GM19372 (cell line): ENCODE measurements at regions not wholly inside any gene's neighbourhood (a gene's known extent, or its start where the extent isn't known, plus 50 kb on each side); places are given as distances from the start of the nearest gene placed in this dataset.

Source experiments
- ATAC-seq: cut with Tn5 transposase; IDR thresholded peaks from one replicate; pipeline ENCODE4 v1.9.1; 2021; ENCODE audit warnings: mild to moderate bottlenecking, low read depth, moderate library complexity; ENCODE audit not compliant: unreplicated experiment

DNA sequence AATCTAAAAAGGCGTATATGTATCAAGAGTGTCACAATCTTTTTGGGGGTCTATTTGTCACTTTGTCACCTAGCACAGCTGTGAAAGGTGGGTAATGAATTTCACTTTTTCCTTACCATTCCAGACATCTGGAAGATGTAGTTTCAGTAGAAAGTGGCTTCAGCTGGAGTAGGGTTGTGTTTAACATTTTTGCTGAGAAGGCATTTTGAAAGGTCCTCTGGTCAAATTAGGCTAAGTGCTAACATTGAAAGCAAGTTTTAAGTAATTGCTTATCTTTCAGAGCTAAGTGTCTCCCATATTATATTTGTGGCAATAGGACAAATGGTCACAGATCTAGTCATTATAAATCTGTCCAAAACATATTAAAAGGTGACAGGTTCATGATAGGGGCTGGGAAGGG, 542.1 kb upstream of the SPHKAP start:
- no peak for ATAC-seq

DNA sequence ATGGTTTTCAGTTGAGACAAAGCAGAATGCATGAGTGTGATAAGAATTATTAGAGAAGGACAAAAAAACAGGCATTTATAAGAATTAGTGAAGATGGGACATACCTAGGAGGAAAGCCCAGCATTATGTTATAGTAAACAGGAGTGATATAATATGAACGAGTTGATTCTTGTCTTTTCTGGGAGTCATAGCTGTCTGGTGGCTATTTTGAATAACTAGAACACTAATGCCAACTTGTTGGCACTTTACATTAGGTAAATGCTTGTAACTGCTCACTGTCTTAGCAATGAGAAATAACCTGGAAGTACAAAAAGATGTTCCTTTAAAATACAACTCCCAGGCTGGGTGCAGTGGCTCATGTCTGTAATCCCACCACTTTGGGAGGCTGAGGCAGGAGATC, 540.8 kb upstream of the SPHKAP start:
- no peak for ATAC-seq

DNA sequence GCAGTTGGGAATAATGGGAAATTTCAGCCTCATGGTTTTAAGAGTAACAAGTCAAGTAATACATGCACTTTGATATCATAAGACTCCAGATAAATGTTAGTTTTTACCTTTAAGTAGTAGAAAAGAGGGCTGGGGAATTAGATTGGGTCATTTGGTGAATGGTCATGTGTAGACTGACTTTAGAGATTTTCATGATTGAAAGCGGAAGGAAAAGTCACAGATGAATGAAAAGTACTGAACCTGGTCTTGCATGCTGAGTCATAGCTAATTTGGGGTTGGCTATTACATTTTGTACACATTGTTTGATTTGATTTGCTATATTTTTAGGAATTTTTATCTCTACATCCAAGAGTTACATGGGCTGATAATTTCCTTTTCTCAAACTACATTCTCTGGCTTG, 539.4 kb upstream of the SPHKAP start:
- no peak for ATAC-seq

DNA sequence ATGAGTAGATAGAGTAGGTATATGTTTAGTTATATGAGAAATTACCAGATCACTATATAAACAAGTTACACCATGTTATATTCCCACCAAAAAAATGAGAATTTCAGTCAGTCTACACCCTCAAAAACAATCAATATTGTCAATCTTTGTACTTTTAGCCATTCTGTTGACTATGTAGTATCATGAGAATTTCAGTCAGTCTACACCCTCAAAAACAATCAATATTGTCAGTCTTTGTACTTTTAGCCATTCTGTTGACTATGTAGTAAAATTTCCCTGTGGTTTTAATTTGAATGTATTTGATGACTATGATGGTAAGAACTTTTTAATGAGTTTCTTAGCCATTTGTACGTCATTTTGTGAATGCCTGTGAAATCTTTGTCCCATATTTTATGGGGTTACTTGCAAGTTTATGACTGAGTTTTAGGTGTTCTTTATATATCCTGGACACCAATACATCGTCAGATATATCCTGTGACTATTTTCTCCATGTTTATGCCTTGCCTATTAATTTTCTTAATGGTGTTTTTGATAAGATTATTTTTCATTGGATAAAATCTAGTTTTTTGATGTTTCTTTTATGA, 528.4 kb upstream of the SPHKAP start:
- ATAC-seq = no peak

DNA sequence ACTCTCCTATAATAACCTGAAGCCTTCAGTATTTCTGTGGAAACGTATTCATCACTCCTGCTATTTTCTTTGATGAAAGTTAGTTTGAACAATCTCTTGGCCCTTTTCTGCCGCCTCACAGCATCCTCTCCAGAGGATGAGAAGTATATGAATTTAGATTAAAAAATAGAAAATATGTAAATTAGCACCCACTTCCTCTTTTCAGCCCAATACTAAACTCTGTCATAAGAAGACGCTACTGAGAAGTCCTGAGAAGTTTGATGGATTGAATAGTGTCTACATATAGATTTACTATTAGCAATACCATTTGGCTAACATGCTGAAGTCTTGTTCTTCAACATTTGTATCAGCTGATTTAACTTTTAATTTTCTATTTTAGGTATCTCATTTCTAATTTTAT, 526.4 kb upstream of the SPHKAP start:
- no peak for ATAC-seq

DNA sequence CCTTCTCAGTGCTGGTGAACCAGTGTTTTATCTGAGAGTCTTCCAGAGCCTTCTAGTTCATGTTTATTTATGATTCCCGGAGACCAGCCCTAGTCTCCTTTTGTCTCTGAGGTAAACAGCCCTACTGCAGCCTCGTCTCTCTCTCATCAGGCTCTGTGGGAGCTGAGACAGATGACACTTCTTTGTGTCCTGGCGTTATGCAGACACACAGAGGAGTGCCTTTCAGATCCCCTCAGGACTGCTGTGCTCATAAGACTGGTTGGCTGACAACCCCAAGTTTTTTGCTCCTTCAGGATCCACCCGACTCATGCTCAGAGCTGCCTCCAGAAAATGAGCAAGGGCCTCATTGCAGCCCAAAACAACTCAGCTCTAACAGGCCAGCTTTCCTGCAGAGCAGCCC, 523.8 kb upstream of the SPHKAP start:
- ATAC-seq = no peak

DNA sequence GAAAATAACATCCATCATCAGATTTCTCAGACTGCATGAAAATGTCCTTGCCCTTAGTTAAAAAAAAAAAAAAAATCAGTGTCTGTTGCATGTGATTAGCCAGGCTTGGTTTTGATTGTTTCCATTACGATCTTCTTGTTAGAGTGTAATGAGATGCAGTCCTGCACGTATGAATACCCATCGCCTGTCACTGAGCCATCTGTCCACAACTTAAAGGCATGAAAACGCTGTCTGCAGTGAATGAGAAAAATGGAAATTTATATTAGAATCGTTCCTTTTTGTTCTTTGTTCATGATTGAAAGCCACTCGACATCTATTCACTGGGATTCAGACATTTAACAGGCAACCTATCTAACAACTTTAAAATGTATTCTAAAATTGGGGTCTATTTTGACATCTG, 521.7 kb upstream of the SPHKAP start:
- ATAC-seq = no peak

DNA sequence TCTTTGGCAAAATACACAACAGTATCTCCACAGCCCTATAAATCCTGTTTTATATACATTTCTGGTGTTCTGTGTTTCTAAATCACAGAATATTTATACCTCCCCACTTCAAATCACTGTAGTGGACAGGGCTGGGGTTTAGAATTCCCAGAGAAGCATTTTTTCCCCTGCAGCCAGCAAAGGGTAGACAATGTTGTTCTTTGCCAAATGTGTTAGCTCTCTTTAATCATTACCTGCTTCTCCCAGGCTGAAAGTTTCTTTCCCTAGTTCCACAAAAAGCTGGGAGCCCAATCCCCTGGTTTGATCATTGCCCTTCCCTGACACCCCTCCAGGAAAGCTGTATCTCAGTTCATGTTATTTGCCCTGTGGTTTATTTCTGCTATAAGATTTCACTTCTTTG, 520.0 kb upstream of the SPHKAP start:
- no peak for ATAC-seq

DNA sequence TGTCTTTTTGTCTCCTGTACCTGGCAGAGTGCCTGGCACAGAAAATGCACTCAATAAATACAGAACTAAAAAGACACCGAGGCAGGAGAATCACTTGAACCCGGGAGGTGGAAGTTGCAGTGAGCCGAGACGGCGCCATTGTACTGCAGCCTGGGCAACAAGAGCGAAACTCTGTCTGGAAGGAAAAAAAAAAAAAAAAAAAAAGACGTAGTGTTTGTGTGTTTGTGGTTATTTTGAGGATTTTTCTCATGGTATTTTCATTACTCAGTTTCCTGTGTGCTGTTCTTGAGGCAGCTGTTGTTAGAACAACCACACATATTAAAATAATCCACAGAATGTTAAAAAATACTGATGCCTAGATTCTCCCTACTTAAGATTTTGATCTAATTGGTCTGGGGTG, 519.2 kb upstream of the SPHKAP start:
- ATAC-seq = no peak

DNA sequence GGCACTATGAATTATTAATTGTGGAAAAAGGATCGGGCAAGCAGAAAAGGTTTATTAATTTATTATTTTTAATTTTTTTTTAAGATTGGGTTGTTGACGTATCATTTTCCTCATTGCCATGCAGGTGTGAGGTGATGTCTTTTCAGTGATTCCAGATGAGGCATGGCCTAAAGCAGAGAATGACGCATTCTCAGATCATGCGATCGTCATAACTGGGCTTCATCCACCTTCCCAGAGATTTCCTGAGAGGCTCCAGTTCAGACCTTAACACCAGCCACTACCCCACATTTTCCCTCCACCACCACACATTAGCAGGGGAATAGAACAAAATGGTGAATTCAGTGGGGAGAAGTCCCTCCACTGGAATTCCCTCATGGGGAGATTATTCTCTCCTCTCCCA, 518.4 kb upstream of the SPHKAP start:
- no peak for ATAC-seq

DNA sequence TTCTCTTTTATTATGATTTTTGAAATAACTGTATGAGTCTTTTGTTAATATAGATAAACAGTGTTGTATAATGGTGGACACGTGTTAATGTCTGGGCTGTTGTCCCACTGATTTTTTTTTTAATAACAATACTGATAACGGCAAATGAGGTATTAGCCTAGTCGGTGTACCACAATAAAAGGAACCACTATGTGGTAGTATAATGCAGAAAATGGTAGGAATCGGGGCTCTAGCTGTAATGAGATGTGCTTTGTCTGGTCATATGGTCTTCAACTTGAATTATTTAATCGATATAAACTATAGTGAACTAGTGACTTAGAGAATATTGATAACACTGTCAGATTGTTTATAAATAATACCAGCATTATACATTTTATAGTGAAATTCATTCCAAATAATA, 517.9 kb upstream of the SPHKAP start:
- no peak for ATAC-seq

DNA sequence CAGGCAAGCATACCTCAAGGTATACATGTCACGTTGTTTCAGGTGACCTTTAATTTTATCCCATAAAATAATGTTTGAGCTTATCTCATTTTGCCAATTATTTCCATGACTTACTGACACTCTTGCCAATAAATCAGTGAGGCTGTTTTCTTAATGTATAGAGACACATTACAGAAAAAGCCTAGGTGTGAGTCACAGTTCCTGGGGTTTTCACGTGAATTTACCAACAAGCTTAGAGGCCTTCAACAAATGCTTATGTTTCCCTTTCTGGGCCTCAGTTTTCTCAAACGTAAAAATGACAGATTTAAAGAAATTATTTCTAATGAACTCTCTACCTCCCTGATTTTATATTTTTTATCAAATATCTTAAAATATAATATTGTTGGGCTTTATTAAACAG, 517.5 kb upstream of the SPHKAP start:
- ATAC-seq = no peak

DNA sequence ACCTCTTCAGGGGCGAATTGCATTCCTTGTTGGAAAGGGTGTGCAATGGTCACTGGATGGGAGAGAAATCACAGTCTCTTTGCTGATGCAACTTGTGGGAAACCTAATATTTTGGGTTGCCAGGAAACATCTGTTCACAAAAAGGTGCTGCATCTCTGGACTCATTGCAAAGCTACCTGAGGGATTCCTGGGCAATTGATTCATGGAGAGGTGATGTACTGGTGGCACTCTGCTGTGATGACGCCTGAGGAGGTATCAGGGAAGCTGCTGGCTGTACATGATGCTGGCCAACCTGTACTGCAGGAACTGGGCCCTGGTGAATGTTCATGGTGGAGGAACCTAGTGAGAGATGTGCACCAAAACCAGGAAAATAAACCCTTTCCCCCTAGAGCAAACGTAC, 516.0 kb upstream of the SPHKAP start:
- no peak for ATAC-seq

DNA sequence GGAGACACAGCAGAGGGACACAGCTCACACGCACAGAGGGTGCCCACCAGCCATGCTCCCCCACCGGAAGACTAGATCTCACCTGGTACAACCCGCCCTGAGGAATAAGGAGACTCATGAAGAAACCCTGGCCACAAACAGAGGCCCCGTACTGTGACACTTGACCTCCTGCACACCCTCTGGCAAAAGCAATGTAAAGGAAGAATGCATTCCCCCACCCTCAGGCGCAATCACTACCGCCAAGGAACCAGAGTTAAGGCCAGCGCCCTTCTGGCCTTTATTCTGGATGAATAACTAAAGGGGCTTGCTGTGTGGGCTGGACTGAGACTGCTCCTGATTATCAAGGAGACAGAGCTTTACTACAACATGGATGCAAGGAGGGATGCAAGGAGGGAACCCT, 509.2 kb upstream of the SPHKAP start:
- no peak for ATAC-seq

DNA sequence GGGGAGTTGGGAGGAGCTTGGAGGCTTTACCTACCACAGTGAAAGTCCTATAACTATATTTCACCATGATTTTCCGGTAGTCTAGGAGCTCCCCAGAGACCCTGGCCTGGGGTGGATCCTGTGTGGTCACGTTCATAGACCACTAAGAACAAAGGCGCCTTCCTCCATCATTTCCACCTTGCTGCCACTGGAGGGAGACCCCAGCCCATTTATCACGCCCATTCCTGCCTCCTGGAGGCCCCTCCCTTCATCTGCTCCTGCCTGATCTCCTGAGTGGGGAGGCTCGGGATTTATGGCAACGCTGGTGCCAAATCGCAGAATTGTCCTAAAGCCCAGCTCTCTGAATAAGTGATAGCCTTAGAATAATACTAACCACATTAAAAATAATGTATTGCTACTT, 507.6 kb upstream of the SPHKAP start:
- no peak for ATAC-seq

DNA sequence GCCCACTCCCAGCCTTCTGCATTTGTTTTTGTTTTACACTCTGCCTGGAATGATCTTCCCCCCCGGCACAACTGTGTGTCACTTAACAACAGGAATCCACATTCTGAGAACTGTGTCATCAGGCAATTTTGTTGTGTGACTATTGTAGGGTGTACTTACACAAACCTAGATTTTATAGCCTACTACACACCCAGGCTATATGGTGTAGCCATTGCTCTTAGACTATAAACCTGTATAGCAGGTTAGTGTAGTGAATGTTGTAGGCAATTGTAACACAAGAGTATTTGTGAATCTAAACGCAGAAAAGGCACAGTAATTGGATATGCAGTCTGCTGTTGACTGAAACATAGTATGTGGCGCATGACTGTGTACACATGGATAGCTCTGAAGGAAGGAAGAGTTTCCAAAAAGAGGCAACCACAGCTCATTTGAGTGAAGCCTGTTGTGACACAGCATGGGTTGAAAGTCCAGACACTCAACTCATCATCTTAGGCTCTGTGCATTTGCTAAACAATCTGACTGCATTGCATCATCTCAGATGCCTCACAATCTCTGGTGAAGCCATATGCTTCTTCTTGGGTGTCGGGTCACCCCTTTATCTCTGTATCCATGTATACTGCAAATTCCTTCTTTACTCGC, 506.6 kb upstream of the SPHKAP start:
- ATAC-seq = no peak

DNA sequence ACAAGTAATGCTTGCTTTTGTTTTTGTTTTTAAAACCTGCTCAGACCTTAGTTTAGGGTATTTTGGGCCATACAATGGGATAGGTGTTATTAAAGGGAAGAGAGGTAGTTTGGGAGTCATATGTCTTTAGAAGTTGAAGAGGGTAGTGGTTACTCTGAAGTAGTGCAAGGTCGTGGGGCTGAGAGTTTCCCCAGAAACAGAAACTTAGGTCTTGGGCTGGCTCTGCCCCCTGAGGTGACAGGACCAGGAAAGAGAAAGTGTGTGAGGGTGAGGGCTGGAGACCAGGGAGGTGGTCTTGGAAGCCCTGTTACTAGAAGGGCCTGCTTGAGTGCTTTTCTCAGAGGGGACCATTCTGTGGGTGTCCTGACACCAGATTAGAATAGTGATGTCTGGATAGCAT, 500.5 kb upstream of the SPHKAP start:
- no peak for ATAC-seq

DNA sequence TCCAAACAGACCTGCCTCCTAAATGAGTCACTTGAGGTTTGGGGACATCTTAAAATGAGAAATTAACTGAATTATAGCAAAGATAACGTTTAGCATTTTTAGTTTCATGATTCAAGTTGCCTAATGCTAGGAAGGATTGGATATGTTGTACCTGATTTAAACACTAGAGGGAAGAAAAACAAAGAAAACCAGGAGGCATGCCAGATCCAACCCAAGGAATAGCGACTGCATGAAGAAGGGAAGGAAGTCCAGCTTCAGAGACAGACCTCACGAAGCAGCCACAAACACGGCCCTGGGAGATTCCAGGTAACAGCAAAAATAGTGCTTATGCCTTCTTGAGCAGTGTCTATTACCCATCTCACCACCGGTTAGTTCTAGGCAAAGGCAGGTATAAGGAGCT, 499.9 kb upstream of the SPHKAP start:
- no peak for ATAC-seq

DNA sequence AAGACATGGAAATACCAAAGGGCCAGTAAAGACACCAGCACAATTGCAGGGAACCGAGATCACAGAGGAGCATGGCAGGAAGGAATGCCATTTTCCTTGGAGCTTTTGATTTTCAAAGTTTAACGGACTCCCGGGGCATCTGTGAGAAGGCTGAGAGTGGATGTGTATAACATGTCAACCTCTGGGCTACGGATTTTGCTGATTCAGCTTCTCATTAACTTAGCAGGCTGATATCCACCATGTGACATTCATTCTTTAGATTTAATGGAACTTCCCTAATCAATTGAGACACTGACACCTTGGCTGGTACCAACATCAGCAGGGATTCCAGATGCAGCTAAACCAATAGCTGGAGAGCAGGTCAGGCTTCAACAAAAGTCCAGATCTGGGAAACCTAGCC, 496.6 kb upstream of the SPHKAP start:
- no peak for ATAC-seq

DNA sequence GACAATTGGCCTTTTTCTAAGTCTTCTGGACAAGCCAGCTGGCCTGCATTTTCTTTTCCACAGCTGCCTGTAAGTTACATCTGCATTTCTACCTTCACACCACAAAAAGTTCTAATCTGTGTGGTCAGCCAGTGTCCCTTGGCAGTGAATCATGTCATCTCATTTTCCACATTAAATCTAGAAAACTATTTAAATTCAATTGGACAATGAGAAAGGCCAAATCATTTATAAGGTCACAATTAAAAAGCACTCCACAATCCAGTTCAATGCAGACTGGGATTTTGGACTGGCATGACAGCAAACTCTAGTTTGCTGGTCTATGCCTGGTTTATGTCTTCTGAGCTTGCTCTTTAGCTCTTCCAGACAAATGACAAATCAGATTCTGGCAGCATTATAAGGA, 494.2 kb upstream of the SPHKAP start:
- no peak for ATAC-seq

DNA sequence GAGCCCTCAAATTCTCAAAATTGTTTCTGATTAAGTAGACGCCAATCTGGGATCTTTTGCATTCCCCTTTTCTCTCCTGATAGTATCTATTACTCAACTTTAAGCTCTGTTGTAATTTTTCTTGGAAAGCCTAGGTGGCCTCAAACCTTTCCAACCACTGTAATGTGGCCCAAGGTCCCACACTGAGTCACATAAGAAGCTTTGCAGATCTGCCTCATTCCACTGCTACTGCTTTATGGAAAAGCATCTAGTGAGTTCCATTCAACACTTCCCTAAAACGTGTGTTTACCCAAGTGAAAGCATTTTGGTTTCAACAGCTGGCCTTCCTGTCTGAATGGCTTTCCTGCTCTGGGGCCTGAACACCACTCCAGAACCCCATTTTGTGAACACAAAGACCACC, 493.6 kb upstream of the SPHKAP start:
- no peak for ATAC-seq

DNA sequence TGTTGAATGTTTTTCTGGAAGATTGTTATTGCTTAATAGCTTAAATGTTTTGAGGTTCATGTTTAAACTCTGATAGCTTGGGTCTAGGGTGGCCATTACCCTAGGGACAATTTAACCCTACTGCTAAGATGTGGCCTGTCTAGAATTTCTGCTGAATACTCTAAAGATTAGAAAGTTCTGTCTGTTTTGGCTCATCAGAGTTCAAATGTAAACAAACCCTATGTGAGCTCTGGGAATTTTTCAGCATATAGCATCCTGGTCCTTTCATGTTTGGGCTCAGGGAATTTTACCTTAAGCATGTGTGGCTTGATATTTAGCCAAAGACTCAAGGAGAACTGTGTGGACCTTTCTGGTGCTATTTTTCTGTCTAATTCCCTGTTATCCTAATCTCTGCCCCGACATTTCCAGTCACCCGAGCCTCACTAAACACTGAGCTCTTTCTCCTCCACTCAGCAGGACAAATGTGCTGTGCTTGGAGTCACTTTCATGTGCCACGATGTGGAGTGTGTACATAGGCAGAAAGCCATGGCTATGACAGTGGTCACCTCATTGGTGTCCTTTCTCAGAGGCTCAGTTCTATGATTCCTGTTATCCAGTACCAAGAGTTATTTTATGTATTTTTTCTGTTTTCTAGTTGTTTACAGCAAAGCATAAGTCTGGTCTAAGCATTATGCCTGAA, 492.5 kb upstream of the SPHKAP start:
- ATAC-seq = no peak
